Gastroesophageal sphincter (tissue), 3 donors: ENCODE measurements at regions not wholly inside any gene's neighbourhood (a gene's known extent, or its start where the extent isn't known, plus 50 kb on each side); places are given as distances from the start of the nearest gene placed in this dataset.

Source experiments
- POLR2A ChIP-seq, 2 donors: fragments of 450-650 bp; IDR thresholded peaks; one replicate each; pipeline ENCODE4 v1.6.1; 2017; ENCODE audit warnings: antibody characterized with exemption in 2 of 2, mild to moderate bottlenecking in 2 of 2, moderate library complexity in 1 of 2
- TF ChIP-seq, protein P1 (sequence below), 4 experiments: fragments of 200-600 bp in 2 of 4; fragments of 450-650 bp in 2 of 4; sonication (generic) in 1 of 4; IDR thresholded peaks; one replicate each; pipeline ENCODE4 v1.5.1; 2017 to 2019; ENCODE audit warnings: antibody characterized with exemption in 4 of 4, mild to moderate bottlenecking in 2 of 4, moderate library complexity in 2 of 4

GRCh38 chr18:8910186-8910822 is 192.2 kb upstream of the NDUFV2 start:
- TF ChIP-seq, protein P1, sequence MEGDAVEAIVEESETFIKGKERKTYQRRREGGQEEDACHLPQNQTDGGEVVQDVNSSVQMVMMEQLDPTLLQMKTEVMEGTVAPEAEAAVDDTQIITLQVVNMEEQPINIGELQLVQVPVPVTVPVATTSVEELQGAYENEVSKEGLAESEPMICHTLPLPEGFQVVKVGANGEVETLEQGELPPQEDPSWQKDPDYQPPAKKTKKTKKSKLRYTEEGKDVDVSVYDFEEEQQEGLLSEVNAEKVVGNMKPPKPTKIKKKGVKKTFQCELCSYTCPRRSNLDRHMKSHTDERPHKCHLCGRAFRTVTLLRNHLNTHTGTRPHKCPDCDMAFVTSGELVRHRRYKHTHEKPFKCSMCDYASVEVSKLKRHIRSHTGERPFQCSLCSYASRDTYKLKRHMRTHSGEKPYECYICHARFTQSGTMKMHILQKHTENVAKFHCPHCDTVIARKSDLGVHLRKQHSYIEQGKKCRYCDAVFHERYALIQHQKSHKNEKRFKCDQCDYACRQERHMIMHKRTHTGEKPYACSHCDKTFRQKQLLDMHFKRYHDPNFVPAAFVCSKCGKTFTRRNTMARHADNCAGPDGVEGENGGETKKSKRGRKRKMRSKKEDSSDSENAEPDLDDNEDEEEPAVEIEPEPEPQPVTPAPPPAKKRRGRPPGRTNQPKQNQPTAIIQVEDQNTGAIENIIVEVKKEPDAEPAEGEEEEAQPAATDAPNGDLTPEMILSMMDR (IDR thresholded peaks at IDR 0.05): no peak
- TF ChIP-seq POLR2A (IDR thresholded peaks at IDR 0.05): no peak
